CD4-positive, alpha-beta T cell treated with Interleukin-10 for 1 hour (primary cell): ENCODE measurements at regions not wholly inside any gene's neighbourhood (a gene's known extent, or its start where the extent isn't known, plus 50 kb on each side); places are given as distances from the start of the nearest gene placed in this dataset.

Source experiments
- DNase-seq: peaks from one replicate; pipeline ENCODE4 v3.0.0-alpha.2; 2020

GRCh38 chr18:45548614-45549013, 66.7 kb upstream of the SLC14A2 start:
- no peak for DNase-seq

- DNase-seq = no peak
Measured at GRCh38 chr18:45549290-45549689, 66.0 kb upstream of the SLC14A2 start.

GRCh38 chr18:45551142-45551815, 64.0 kb upstream of the SLC14A2 start:
- DNase-seq = no peak

GRCh38 chr18:45553723-45554388, 61.4 kb upstream of the SLC14A2 start:
- no peak for DNase-seq

- no peak for DNase-seq
Measured at GRCh38 chr18:45554389-45554737, 60.9 kb upstream of the SLC14A2 start.

DNA sequence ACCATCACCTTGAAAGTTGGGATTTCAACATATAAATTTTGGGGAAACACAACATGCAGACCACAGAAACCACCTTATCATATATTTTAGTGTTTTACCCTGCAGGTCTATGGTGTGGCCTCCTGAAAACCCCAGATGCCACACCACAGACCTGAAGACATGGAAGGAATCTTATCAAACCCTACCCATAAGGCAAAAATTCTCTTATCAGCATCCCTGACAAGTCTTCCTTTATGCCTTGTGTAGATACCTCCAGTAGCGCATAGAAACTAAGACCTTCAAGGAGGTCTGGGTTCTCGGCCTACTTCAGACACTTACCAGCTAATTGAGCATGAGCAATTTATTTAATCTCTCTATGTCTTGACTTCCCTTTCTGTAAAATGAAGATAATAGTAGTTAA, 59.1 kb upstream of the SLC14A2 start:
- DNase-seq = no peak

DNA sequence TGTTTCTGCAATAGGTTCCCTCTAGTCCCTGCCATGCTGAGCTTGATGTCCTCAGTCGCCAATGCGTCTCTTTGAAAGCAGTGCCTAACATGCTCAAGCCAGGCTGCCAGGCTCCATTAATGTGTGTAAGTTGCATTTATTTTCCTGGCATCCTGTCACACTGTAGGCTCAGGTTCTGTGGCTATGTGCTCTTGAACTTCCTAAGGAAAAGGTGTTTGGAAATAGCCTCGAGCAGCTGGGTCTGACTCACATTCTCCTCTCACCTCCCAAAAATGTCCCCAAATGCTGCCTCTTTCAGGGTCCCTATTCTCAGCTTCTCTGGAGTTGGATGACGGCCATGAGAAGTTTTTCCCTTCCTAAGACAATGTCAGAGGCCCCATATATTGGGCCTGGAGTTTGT, 58.0 kb upstream of the SLC14A2 start:
- DNase-seq = no peak

DNA sequence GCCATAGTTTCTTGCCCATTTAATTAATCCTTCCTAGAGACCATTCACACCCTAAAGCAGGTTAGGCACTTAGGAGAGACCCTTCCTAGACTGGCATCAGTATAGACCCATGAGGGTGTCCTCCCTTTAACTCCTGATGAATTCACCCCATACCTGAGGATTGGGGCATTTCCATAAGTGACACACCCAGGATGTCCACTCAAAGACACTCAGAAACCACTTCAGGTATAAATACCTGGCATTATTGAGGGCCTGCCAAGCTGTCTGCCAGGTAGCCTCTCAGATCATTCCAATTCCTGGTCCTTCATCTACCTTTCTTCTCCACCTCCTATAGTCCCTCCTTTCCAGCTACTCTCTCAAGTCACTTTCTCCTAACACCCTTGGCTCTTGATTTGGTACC, 57.5 kb upstream of the SLC14A2 start:
- DNase-seq = no peak

- no peak for DNase-seq
Measured at GRCh38 chr18:45559258-45559657, 56.0 kb upstream of the SLC14A2 start.

DNA sequence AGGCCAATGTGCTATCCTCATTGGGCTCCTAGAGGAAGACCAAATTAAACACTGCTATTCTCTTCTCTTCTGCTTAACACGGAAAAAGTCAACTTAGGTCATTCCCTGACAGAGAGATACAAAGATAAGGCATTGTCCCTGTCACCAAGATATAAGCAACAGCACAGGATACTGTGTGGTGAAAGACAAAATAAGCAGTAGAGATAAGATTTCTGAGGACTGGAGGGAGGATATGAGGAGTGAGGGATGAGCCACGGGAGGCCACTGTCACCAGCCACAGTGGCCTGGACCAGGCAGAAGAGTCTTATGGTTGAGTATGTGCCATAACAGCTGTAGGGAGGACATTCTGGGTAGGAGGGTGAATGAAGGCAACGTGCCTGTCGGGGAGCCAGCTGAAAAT, 54.4 kb upstream of the SLC14A2 start:
- DNase-seq = no peak

DNA sequence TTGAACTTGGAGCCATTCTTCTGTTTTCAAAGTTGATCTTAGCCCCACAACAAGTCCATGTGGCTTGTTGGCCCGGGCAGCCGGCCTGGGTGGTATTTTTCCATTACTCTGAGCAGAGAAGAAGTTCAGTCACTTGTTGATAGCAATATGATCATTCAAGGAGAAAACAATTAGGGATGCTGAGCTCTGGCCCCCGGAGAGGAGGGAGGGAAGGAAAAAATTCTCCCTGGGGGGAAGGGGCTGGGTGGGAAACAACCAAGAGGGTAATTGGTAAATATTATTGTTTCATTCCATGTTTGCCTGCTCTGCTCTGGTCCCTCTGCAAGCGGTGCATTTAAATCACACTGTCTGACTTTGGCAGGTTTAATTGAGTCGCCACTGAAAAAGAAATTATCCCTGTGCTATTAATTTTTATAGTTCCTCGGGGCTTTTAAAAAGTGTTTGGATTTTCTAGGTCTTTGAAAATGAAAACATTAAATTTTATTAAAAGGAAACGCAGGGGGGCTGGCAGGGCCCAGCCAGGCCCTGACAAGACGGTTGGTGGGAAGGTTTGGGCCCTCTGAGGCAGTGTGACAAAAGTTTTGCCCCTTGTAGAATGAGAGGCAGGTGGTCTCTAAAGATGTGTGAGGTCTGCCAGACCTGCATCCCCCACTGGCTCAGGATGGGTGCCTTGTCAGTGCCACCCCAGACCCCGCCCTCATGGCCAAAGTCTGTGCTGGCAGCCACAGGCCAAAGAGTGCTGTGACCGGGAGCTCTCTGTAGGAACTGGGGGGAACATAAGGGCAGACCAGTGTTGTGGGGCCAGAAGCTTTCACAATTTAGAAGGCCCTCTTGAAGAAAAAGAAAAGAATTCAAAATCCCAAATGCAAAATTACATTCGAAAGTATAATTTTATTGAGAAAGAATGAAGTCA, 52.5 kb upstream of the SLC14A2 start:
- DNase-seq = no peak

DNA sequence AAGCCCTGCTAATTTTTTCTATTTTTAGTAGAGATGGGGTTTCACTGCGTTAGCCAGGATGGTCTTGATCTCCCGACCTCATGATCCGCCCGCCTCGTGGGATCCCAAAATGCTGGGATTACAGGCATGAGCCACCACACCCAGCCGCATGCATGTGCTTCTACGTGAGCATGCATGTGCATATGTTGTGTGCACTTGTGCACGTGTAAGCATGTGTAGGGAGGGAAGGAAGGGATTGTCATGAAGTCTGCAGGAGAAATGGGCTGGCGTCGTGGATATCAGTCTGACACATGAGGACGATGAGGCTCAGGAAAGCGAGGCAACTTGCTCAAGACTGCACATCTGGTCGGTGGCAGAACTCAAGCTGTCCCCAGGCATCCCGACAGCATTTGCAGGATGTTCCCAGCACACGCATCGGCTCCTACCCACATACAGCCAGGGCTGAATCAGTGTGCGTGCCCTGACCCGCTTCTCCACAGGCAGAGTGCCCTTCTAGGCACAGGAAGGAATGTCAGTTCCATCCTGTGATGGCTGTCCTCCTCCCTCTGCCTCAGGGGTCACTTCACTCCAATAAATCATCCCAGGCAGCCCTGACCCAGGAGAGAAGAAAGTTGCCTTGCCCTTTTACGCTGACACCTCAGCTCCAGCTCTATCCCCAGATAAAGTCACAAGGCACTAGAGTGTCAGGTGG, 49.9 kb upstream of the SLC14A2 start:
- no peak for DNase-seq
